NCI-H460 (cell line): ENCODE measurements at regions not wholly inside any gene's neighbourhood (a gene's known extent, or its start where the extent isn't known, plus 50 kb on each side); places are given as distances from the start of the nearest gene placed in this dataset.
"Not testable (repeated sequence)": the region's sequence is repeated elsewhere in the genome, so short reads cannot be mapped to it uniquely, and the experiment has no call there.

Source experiments
- DNase-seq: peaks from one replicate; pipeline ENCODE4 v3.0.0-alpha.2; 2016; ENCODE audit warnings: low read depth; ENCODE audit errors: extremely low read depth

GRCh38 chr1:157235307-157235706, 97.1 kb upstream of the ETV3 start:
- no peak for DNase-seq

DNA sequence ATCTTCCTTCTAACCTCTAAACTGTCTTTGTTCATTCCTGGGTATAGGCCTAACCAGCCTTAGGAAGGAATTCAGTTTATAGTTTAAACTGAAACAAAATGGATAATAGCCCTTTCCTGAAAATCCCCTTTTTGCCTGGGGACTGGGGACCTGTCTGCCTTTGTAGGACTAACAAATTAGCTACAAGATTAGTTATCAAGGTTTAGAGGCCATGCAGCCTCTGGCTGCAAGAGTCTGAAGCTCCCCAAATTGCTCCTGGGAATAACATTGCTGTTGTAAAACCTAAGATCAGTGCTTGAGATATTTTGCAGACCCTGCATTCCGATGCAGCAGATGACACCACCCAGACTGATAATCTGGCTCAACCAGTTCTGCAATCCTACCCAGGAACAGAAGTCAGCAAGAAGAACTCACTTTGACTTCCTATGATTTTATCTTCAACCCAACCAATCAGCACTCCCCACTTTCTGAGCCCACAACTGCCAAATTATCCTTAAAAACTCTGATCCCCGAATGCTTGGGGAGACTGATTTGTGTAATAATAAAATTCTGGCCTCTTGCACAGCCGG, 96.6 kb upstream of the ETV3 start:
- DNase-seq = no peak

DNA sequence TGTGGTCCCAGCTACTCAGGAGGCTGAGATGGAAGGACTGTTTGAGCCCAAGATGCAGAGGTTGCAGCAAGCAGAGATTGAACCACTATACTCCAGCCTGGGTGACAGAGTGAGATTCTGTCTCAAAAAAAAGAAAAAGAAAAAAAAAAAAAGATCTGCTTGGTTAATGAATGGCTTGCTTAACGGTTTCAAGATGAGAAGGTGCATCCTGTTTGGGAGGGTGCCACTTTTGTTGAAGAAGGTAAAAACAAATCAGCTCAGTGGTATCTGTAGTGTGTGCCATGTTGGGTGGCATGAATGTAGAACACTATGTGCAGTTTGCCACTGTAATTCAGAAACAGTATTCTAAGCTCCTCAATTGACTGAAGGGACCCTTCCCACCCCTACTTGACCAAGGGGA, 94.9 kb upstream of the ETV3 start:
- DNase-seq = no peak

GRCh38 chr1:157231846-157232525, 93.8 kb upstream of the ETV3 start:
- DNase-seq = no peak

DNA sequence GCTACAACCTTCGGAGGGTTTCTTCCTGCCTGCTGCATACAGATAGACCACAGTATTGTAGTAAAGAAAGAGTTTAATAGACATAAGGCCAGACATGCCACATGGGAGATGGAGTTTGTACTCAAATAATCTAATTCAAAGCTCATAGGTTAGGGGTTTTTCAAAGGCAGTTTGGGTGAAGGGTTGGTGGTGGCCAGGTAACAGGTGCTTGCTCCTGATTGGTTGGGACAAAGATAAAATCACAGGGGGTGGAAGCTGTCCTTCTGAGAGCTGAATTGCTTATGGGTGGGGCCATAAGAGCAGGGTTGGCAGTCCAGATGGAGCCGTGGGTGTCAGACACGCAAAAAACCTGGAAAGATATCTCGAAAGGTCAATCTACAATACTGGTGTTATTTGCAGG, 92.3 kb upstream of the ETV3 start:
- no peak for DNase-seq

DNA sequence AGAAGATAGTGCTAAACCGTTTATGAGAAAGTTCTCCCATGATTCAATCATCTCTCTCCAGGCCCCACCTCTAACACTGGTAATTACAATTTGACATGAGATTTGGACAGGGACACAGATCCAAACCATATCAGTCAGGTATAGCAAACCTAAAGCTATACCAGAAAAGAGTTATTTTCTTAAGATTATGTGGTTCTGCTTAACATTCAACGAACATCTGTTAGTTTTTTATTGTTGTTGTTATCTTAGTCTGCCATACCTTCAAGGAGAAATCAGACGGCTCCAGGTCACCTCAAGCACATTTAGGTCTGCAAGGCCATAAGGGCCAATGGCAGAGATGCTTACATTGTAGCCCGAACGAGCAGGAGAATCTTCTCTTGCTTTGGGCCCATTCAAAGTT, 89.5 kb upstream of the ETV3 start:
- no peak for DNase-seq

- no peak for DNase-seq
Observed at GRCh38 chr1:157226739-157227138, 88.5 kb upstream of the ETV3 start.

- DNase-seq = no peak
Observed at GRCh38 chr1:157219600-157219999, 81.4 kb upstream of the ETV3 start.

DNA sequence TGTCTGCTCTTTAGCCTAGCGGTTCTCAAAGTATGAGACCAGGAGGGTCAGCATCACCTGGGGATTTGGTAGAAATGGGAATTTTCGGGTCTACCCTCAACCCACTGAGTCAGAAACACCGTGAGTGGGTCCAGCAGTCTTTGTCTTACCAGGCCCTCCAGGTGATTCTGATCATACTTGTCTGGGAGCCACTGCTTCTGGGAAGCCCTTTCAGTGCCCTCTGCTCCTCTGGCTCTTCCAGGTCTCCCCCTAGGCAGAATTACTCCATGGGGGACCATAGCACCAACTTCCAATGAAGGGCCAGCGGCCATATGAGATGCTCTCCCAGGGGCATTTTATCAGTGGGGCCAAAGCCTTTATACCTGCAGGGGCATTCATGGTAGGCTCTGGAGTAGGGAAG, 81.0 kb upstream of the ETV3 start:
- DNase-seq = no peak

DNA sequence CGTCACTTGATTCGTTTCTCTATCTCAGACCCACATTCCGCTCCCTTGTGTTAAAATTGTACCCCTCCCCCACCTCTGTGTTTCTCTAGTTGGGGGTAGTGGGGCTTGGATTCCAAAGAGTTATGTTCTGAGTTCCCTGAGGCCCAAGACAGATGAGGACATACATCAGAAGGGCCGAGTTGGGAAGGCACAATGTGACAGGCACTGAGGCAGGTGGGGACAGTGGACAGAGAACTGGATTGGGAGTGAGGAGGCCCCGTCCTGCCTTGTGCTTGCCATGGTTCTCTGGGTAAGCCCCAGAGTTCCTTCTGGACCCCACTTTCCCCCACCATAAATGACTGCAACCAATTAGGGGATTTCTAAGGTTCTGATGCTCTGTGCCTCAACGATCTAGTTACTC, 80.5 kb upstream of the ETV3 start:
- DNase-seq = no peak

- DNase-seq = no peak
Observed at GRCh38 chr1:157217486-157217885, 79.3 kb upstream of the ETV3 start.

DNA sequence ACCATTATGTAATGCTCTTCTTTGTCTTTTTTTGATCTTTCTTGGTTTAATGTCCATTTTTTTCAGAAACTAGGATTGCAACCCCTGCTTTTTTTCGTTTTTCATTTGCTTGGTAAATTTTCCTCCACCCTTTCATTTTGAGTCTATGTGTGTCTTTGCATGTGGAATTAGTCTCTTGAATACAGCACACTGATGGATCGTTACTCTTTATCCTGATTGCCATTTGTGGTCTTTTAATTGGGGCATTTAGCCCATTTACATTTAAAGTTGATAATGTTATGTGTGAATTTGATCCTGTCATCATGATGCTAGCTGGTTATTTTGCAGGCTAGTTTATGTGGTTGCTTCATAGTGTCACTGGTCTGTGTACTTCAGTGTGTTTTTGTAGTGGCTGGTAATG, 75.6 kb upstream of the ETV3 start:
- no peak for DNase-seq

DNA sequence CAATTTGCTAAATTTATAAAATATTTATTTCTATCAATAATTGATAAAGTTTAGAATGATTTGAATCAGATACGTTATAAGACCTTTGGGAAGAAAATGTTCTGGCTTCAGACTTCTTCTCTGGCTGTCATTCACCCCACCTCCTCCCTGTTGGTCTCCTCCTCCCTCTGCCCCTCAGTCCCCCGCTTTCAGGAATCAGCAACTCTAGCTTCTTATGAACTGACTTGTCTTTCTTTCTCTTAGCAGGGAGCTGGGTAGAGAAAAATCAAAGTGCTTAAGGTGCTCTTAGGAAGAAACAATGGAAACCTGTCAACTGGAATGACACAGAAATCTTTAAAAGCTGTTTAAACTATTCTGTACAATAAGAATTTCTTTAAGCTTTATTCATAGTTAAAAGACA, 71.3 kb upstream of the ETV3 start:
- no peak for DNase-seq

DNA sequence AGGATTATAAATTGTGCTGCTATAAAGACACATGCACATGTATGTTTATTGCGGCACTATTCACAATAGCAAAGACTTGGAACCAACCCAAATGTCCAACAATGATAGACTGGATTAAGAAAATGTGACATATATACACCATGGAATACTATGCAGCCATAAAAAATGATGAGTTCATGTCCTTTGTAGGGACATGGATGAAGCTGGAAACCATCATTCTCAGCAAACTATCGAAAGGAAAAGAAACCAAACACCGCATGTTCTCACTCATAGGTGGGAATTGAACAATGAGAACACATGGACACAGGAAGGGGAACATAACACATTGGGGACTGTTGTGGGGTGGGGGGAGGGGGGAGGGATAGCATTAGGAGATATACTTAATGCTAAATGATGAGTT, 67.8 kb upstream of the ETV3 start:
- not testable (repeated sequence) for DNase-seq

GRCh38 chr1:157203166-157203565, 65.0 kb upstream of the ETV3 start:
- no peak for DNase-seq

DNA sequence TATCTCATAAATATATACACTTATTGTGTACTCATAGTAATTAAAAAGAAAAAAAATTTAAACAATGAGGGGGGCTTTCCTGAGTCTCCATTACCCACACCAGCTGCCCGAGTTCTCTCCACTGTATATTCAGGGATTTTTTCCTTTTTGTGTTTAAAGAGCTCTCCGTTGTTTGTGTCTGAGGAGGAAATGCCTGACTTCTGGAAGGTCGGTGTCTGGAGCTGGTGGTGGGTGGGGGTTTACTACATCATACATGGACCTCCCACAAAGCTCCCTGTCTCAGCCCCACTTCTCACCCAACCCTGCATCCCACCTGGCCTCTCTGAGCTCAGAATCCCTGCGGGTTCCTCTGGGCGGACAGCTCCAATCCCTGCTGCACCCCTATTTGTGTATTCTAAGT, 64.1 kb upstream of the ETV3 start:
- no peak for DNase-seq

DNA sequence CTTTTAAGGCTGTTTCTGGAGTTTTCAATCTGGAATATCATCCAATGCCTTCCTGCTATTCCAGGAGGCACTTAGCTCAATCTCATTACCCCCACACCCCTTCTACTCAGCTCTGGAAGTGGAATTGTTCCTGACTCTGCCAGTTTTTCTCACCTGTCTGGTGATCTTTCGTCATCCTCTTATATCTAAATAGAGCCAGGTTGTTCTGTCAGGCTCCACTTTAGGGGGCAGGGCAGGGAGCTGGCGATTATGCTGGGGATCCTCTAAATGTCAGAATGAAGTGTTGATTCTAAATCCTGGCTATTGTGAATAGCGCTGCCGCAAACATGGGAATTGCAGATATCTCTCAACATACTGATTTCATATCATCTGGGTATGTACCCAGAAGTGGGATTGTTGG, 63.6 kb upstream of the ETV3 start:
- DNase-seq = no peak

GRCh38 chr1:157200451-157200850, 62.3 kb upstream of the ETV3 start:
- DNase-seq = no peak

- DNase-seq = no peak
Observed at GRCh38 chr1:157199421-157199755, 61.2 kb upstream of the ETV3 start.

GRCh38 chr1:157198619-157199420, 60.6 kb upstream of the ETV3 start:
- DNase-seq = no peak

DNA sequence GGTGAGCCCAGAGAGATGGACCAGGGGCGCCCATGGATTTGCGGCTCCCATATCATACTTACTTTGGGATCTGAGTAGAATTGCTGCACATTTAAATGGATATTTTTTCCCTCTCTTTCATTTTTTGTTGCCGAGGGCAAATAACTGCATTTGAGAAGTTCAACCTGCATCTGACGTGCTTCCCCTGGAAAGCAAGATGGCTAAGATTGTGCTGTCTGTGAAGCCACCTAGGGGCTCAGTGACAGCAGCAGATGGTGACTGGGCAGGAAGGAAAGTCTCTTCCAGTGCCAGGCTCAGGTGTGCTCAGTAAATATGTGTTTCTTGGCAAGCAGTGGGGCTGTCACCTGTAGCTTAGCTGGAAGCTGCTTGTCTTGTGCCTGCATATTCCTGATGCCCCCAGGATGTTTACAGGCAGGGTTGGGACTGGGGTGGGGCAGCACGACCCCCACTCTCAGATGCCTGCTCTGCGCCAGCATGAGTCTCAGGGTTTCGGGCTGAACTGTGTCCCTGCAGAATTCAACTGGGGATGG, 59.8 kb upstream of the ETV3 start:
- DNase-seq = no peak
